ENCODE measurements at regions not wholly inside any gene's neighbourhood (a gene's known extent, or its start where the extent isn't known, plus 50 kb on each side); places are given as distances from the start of the nearest gene placed in this dataset.

GRCh38 chr4:102427371-102427998 lies 73.7 kb upstream of the NFKB1 start:
- H3K4me3 ChIP-seq (ENCODE audit: low read length) = no peak overlapping the region
- H3K4me1 ChIP-seq (ENCODE audit: control insufficient read depth in 2 of 2, insufficient read depth in 2 of 2, low read length in 2 of 2) = no peaks in the 10 kb centered on the region
- Mint-ChIP-seq H3K4me1 (peaks cover 0 to 26% (median 13%) of the 10 kb centered on the region in 7 donors), H3K4me3 (no peak overlapping the region), H3K27ac (no peak overlapping the region), H3K36me3 (peaks cover 0 to 6% (median 5%) of the 10 kb centered on the region in 5 donors), H3K27me3 (peaks cover 0 to under 1% (median 0%) of the 10 kb centered on the region in 5 donors), H3K9me3 (peaks cover 0 to 7% (median 0%) of the 10 kb centered on the region in 11 donors)
- no peaks in the 10 kb centered on the region for H3K27me3 ChIP-seq (ENCODE audit: control insufficient read depth in 2 of 2, insufficient read depth in 2 of 2, low read length in 2 of 2)
- POLR2A ChIA-PET = interaction anchor here (0.7 kb wide), 1 partner anchor 45 kb away, joined by 3 read pairs; no protein-coding TSS in a partner anchor
- no peak overlapping the region for H3K27ac ChIP-seq (ENCODE audit: low read depth, low read length)
- DNase-seq (no peak), ATAC-seq (no peak)
- H3K36me3 ChIP-seq (ENCODE audit: control insufficient read depth in 2 of 3, insufficient read depth in 3 of 3, low read length in 3 of 3) = no peaks in the 10 kb centered on the region
- CTCF ChIA-PET = interaction anchor here (0.7 kb wide), 1 partner anchor 404 kb away, joined by 5 read pairs; no protein-coding TSS in a partner anchor
- intact Hi-C loops (cut with micrococcal nuclease) = no loop called here
- H3K9me3 ChIP-seq (ENCODE audit: control insufficient read depth in 2 of 3, low read length in 3 of 3) = no peaks in the 10 kb centered on the region

GRCh38 chr4:102428122-102428521 lies 73.0 kb upstream of the NFKB1 start:
- Histone ChIP-seq H3K4me1 (ENCODE audit: control insufficient read depth in 2 of 2, insufficient read depth in 2 of 2, low read length in 2 of 2) (no peaks in the 10 kb centered on the region), H3K27me3 (ENCODE audit: control insufficient read depth in 2 of 2, insufficient read depth in 2 of 2, low read length in 2 of 2) (no peaks in the 10 kb centered on the region), H3K36me3 (ENCODE audit: control insufficient read depth in 2 of 3, insufficient read depth in 3 of 3, low read length in 3 of 3) (no peaks in the 10 kb centered on the region), H3K27ac (ENCODE audit: low read depth, low read length) (no peak overlapping the region), H3K4me3 (ENCODE audit: low read length) (no peak overlapping the region), H3K9me3 (ENCODE audit: control insufficient read depth in 2 of 3, low read length in 3 of 3) (no peaks in the 10 kb centered on the region)
- ATAC-seq = no peak
- no peak overlapping the region for H3K27ac Mint-ChIP-seq
- intact Hi-C loops (cut with micrococcal nuclease) = no loop called here
- H3K9me3 Mint-ChIP-seq = peaks cover 0 to 1% (median 0%) of the 10 kb centered on the region in 11 donors
- H3K27me3 Mint-ChIP-seq = peaks cover 0 to 5% (median 0%) of the 10 kb centered on the region in 5 donors
- ChIA-PET POLR2A (interaction anchor here (0.7 kb wide), 1 partner anchor 45 kb away, joined by 3 read pairs; no protein-coding TSS in a partner anchor), CTCF (interaction anchor here (1.0 to 1.1 kb wide), 2 partner anchors 20 to 585 kb away, joined by 3 to 5 read pairs; no protein-coding TSS in a partner anchor)
- H3K4me3 Mint-ChIP-seq = no peak overlapping the region
- no peak for DNase-seq
- H3K4me1 Mint-ChIP-seq = peaks cover 0 to 25% (median 11%) of the 10 kb centered on the region in 7 donors
- peaks cover 0 to 5% (median under 1%) of the 10 kb centered on the region in 5 donors for H3K36me3 Mint-ChIP-seq

GRCh38 chr4:102429553-102429952 lies 71.6 kb upstream of the NFKB1 start:
- Mint-ChIP-seq H3K36me3 (peaks cover 0 to 3% (median 0%) of the 10 kb centered on the region in 5 donors), H3K27me3 (peaks cover 0 to 13% (median 0%) of the 10 kb centered on the region in 5 donors), H3K4me3 (peak overlapping the region in 8 of 10 donors; percentile 2 to 57 (median 30)), H3K27ac (peak overlapping the region in 1 of 9 donors; percentile 81), H3K9me3 (no peaks in the 10 kb centered on the region), H3K4me1 (peaks cover 0 to 19% (median 5%) of the 10 kb centered on the region in 7 donors)
- H3K36me3 ChIP-seq (ENCODE audit: control insufficient read depth in 2 of 3, insufficient read depth in 3 of 3, low read length in 3 of 3) = no peaks in the 10 kb centered on the region
- ChIA-PET CTCF (no interaction called here), POLR2A (interaction anchor here (0.8 to 2.2 kb wide), 2 partner anchors 398 to 591 kb away, joined by 3 to 8 read pairs; partner anchors contain the start of gene UBE2D3)
- DNase-seq = no peak
- no peak overlapping the region for H3K4me3 ChIP-seq (ENCODE audit: low read length)
- H3K27ac ChIP-seq (ENCODE audit: low read depth, low read length) = no peak overlapping the region
- no peak for ATAC-seq
- H3K4me1 ChIP-seq (ENCODE audit: control insufficient read depth in 2 of 2, insufficient read depth in 2 of 2, low read length in 2 of 2) = no peaks in the 10 kb centered on the region
- no peaks in the 10 kb centered on the region for H3K27me3 ChIP-seq (ENCODE audit: control insufficient read depth in 2 of 2, insufficient read depth in 2 of 2, low read length in 2 of 2)
- no peaks in the 10 kb centered on the region for H3K9me3 ChIP-seq (ENCODE audit: control insufficient read depth in 2 of 3, low read length in 3 of 3)
- intact Hi-C loops (cut with micrococcal nuclease) = no loop called here

- no peak for DNase-seq
- Mint-ChIP-seq H3K9me3 (no peaks in the 10 kb centered on the region), H3K36me3 (peaks cover 0 to 3% (median 0%) of the 10 kb centered on the region in 5 donors), H3K27ac (peak overlapping the region in 8 of 9 donors; percentile 26 to 92 (median 80)), H3K4me3 (peak overlapping the region; percentile 75 to 92 (median 88)), H3K27me3 (peaks cover 0 to 16% (median 0%) of the 10 kb centered on the region in 5 donors), H3K4me1 (peaks cover 0 to 19% (median 5%) of the 10 kb centered on the region in 7 donors)
- ChIA-PET CTCF (interaction anchor here (0.6 to 1.4 kb wide), 15 partner anchors 14 to 1846 kb away, joined by 3 to 10 read pairs (median 3); partner anchors contain the start of gene BDH2), POLR2A (interaction anchor here (0.7 to 2.2 kb wide), 6 partner anchors 85 to 590 kb away, joined by 3 to 10 read pairs (median 4); partner anchors contain the start of genes SLC39A8 and UBE2D3)
- H3K36me3 ChIP-seq (ENCODE audit: control insufficient read depth in 2 of 3, insufficient read depth in 3 of 3, low read length in 3 of 3) = no peaks in the 10 kb centered on the region
- intact Hi-C loops (cut with micrococcal nuclease) = loop anchor here (2.0 to 10.0 kb wide), 9 partner anchors 174 to 1086 kb away; partner anchors contain the start of genes CISD2 (in 2 of the 2), PPP3CA (in 2 of the 2), BDH2 (in 1 of the 2) and CENPE (in 1 of the 2)
- H3K4me3 ChIP-seq (ENCODE audit: low read length) = peak overlapping the region; percentile 72
- H3K27ac ChIP-seq (ENCODE audit: low read depth, low read length) = peak overlapping the region; percentile 67
- no peaks in the 10 kb centered on the region for H3K4me1 ChIP-seq (ENCODE audit: control insufficient read depth in 2 of 2, insufficient read depth in 2 of 2, low read length in 2 of 2)
- H3K27me3 ChIP-seq (ENCODE audit: control insufficient read depth in 2 of 2, insufficient read depth in 2 of 2, low read length in 2 of 2) = no peaks in the 10 kb centered on the region
- no peaks in the 10 kb centered on the region for H3K9me3 ChIP-seq (ENCODE audit: control insufficient read depth in 2 of 3, low read length in 3 of 3)
- no peak for ATAC-seq
These were observed 70.7 kb upstream of the NFKB1 start for GRCh38 chr4:102430461-102430910.

- intact Hi-C loops (cut with micrococcal nuclease) = loop anchor here (1.0 to 10.0 kb wide), 23 partner anchors 16 to 1262 kb away; partner anchors contain the start of genes BDH2 (in 2 of the 2), CISD2 (in 2 of the 2), PPP3CA (in 2 of the 2) and SLC39A8 (in 2 of the 2)
- Histone ChIP-seq H3K27me3 (ENCODE audit: control insufficient read depth in 2 of 2, insufficient read depth in 2 of 2, low read length in 2 of 2) (no peaks in the 10 kb centered on the region), H3K4me1 (ENCODE audit: control insufficient read depth in 2 of 2, insufficient read depth in 2 of 2, low read length in 2 of 2) (no peaks in the 10 kb centered on the region), H3K9me3 (ENCODE audit: control insufficient read depth in 2 of 3, low read length in 3 of 3) (no peaks in the 10 kb centered on the region), H3K4me3 (ENCODE audit: low read length) (peak overlapping the region; percentile 72), H3K36me3 (ENCODE audit: control insufficient read depth in 2 of 3, insufficient read depth in 3 of 3, low read length in 3 of 3) (no peaks in the 10 kb centered on the region), H3K27ac (ENCODE audit: low read depth, low read length) (peak overlapping the region; percentile 67)
- peak overlapping the region in 6 of 9 donors; percentile 26 to 89 (median 76) for H3K27ac Mint-ChIP-seq
- peaks cover 0 to 19% (median 5%) of the 10 kb centered on the region in 7 donors for H3K4me1 Mint-ChIP-seq
- peaks cover 0 to 16% (median 0%) of the 10 kb centered on the region in 5 donors for H3K27me3 Mint-ChIP-seq
- peak overlapping the region; percentile 75 to 92 (median 88) for H3K4me3 Mint-ChIP-seq
- ATAC-seq (no peak), DNase-seq (no peak)
- POLR2A ChIA-PET = interaction anchor here (1.8 to 2.2 kb wide), 2 partner anchors 86 to 396 kb away, joined by 8 to 10 read pairs; partner anchors contain the start of genes SLC39A8 and UBE2D3
- H3K36me3 Mint-ChIP-seq = peaks cover 0 to 3% (median 0%) of the 10 kb centered on the region in 5 donors
- CTCF ChIA-PET = interaction anchor here (0.7 to 1.2 kb wide), 8 partner anchors 14 to 668 kb away, joined by 3 to 4 read pairs (median 3); partner anchors contain the start of genes BDH2 and SLC39A8
- H3K9me3 Mint-ChIP-seq = no peaks in the 10 kb centered on the region
These were observed 69.6 kb upstream of the NFKB1 start for GRCh38 chr4:102431608-102431961.

- CTCF ChIA-PET = no interaction called here
- H3K4me3 Mint-ChIP-seq = no peak overlapping the region
- Histone ChIP-seq H3K36me3 (ENCODE audit: control insufficient read depth in 2 of 3, insufficient read depth in 3 of 3, low read length in 3 of 3) (no peaks in the 10 kb centered on the region), H3K4me1 (ENCODE audit: control insufficient read depth in 2 of 2, insufficient read depth in 2 of 2, low read length in 2 of 2) (no peaks in the 10 kb centered on the region), H3K27ac (ENCODE audit: low read depth, low read length) (no peak overlapping the region), H3K4me3 (ENCODE audit: low read length) (no peak overlapping the region), H3K9me3 (ENCODE audit: control insufficient read depth in 2 of 3, low read length in 3 of 3) (no peaks in the 10 kb centered on the region), H3K27me3 (ENCODE audit: control insufficient read depth in 2 of 2, insufficient read depth in 2 of 2, low read length in 2 of 2) (no peaks in the 10 kb centered on the region)
- no peaks in the 10 kb centered on the region for H3K36me3 Mint-ChIP-seq
- peaks cover 0 to 1% (median 0%) of the 10 kb centered on the region in 7 donors for H3K4me1 Mint-ChIP-seq
- DNase-seq = no peak
- no peak overlapping the region for H3K27ac Mint-ChIP-seq
- H3K27me3 Mint-ChIP-seq = peaks cover 0 to 21% (median 0%) of the 10 kb centered on the region in 5 donors
- intact Hi-C loops (cut with micrococcal nuclease) = loop anchor here in 1 of 2 donors (10.0 kb wide), 1 partner anchor 1092 kb away; the partner anchor contains the start of gene PPP3CA
- no peak for ATAC-seq
- no peaks in the 10 kb centered on the region for H3K9me3 Mint-ChIP-seq
- POLR2A ChIA-PET = no interaction called here
These were observed 64.0 kb upstream of the NFKB1 start for GRCh38 chr4:102437111-102437510.

All from naive thymus-derived CD4-positive, alpha-beta T cell (primary cell).